H1 (cell line): ENCODE measurements at regions not wholly inside any gene's neighbourhood (a gene's known extent, or its start where the extent isn't known, plus 50 kb on each side); places are given as distances from the start of the nearest gene placed in this dataset.

Experiments
- CTCF ChIA-PET: fragments of 300-600 bp; sonication (Branson Sonifier 250); formaldehyde crosslinking; loops from one replicate; lab custom pipeline; 2021; ENCODE audit not compliant: partially characterized antibody; lab: Charles Lee
- POLR2A ChIA-PET: fragments of 300-600 bp; sonication (Branson Sonifier 250); formaldehyde crosslinking; loops from one replicate; lab custom pipeline; 2021; ENCODE audit warnings: inconsistent platforms; ENCODE audit not compliant: partially characterized antibody; lab: Charles Lee
- DNase-seq, 2 experiments: peaks; one replicate each; pipeline versions ENCODE4 v3.0.0 to v3.0.0-alpha.2; 2010 to 2022; ENCODE audit warnings: low spot score in 2 of 2, low read depth in 1 of 2, mixed read lengths in 1 of 2
- FAIRE-seq: peaks from 2 replicates; lab custom pipeline; 2011; peaks lifted over from hg19 to GRCh38; lab: Jason Lieb, UNC
- H2AFZ ChIP-seq: 2 replicates; pipeline ENCODE4 v1.8.1; 2012; ENCODE audit warnings: low read length, inconsistent platforms
- H2AK5ac ChIP-seq: 2 replicates; pipeline ENCODE4 v1.6.1; 2013; ENCODE audit warnings: low read depth, low read length
- H2BK120ac ChIP-seq: replicated peaks from 2 replicates; pipeline ENCODE3; 2013; ENCODE audit warnings: low read depth, low read length, inconsistent platforms
- H2BK12ac ChIP-seq: 2 replicates; pipeline ENCODE4 v1.6.1; 2013; ENCODE audit warnings: low read depth, low read length
- H2BK15ac ChIP-seq: 2 replicates; pipeline ENCODE4 v1.6.1; 2013; ENCODE audit warnings: low read length
- H2BK20ac ChIP-seq: 2 replicates; pipeline ENCODE4 v1.6.1; 2013; ENCODE audit warnings: low read length
- H2BK5ac ChIP-seq: 2 replicates; pipeline ENCODE4 v1.6.1; 2013; ENCODE audit warnings: low read depth, low read length
- H3K14ac ChIP-seq: 2 replicates; pipeline ENCODE4 v1.6.1; 2013; ENCODE audit warnings: inconsistent platforms; ENCODE audit not compliant: insufficient read length
- H3K18ac ChIP-seq: 2 replicates; pipeline ENCODE4 v1.6.1; 2013; ENCODE audit warnings: low read length; ENCODE audit errors: extremely low read depth
- H3K23ac ChIP-seq: 2 replicates; pipeline ENCODE4 v1.6.1; 2013; ENCODE audit warnings: inconsistent platforms; ENCODE audit not compliant: insufficient read length
- H3K23me2 ChIP-seq: 2 replicates; pipeline ENCODE4 v1.6.1; 2013; ENCODE audit warnings: low read depth, low read length
- H3K27ac ChIP-seq: 2 replicates; pipeline ENCODE4 v1.6.1; 2011; ENCODE audit warnings: low read depth, low read length, inconsistent platforms
- H3K27me3 ChIP-seq, 4 experiments: replicated peaks in 1 of 4; 1 replicate in 1 of 4; 2 replicates in 3 of 4; pipeline versions ENCODE4 v1.6.1 to v1.8.1; 2011 to 2013; ENCODE audit warnings: low read length in 3 of 4, mild to moderate bottlenecking in 3 of 4, inconsistent platforms in 2 of 4, mixed read lengths in 2 of 4, moderate library complexity in 1 of 4; ENCODE audit not compliant: control insufficient read depth in 3 of 4, insufficient read depth in 3 of 4; ENCODE audit errors: extremely low read depth in 1 of 4
- H3K36me3 ChIP-seq, 4 experiments: 2 replicates each; pipeline versions ENCODE4 v1.6.1 to v1.8.1; 2011 to 2013; ENCODE audit warnings: mild to moderate bottlenecking in 4 of 4, low read length in 3 of 4, moderate library complexity in 2 of 4, control low read depth in 1 of 4, inconsistent platforms in 1 of 4; ENCODE audit not compliant: insufficient read depth in 4 of 4, control insufficient read depth in 2 of 4
- H3K4ac ChIP-seq: replicated peaks from 2 replicates; pipeline ENCODE3; 2013; ENCODE audit warnings: low read length, low read depth, mixed read lengths, inconsistent platforms; ENCODE audit not compliant: insufficient read length
- H3K4me1 ChIP-seq, 4 experiments: replicated peaks in 1 of 4; 1 replicate in 1 of 4; 2 replicates in 3 of 4; pipeline versions ENCODE4 v1.6.1 to v1.8.1; 2011 to 2013; ENCODE audit warnings: low read length in 3 of 4, inconsistent platforms in 2 of 4, mixed read lengths in 1 of 4; ENCODE audit not compliant: insufficient read depth in 4 of 4, control insufficient read depth in 3 of 4
- H3K4me2 ChIP-seq, 2 experiments: 2 replicates each; pipeline versions ENCODE4 v1.6.1 to v1.8.1; 2011 to 2013; ENCODE audit warnings: low read depth in 2 of 2, low read length in 2 of 2, control low read depth in 1 of 2, inconsistent platforms in 1 of 2, mild to moderate bottlenecking in 1 of 2; ENCODE audit not compliant: insufficient read depth in 1 of 2
- H3K4me3 ChIP-seq, 4 experiments: fragments of 200-600, 300-600 bp in 1 of 4; sonication (generic), shearing (Covaris generic), sonication (Bioruptor Twin) in 1 of 4; 2 replicates each; pipeline versions ENCODE4 v1.5.1 to v1.8.1; 2011 to 2016; ENCODE audit warnings: low read length in 4 of 4, low read depth in 3 of 4, control low read depth in 2 of 4, inconsistent platforms in 2 of 4, mild to moderate bottlenecking in 2 of 4, mixed read lengths in 1 of 4, moderate library complexity in 1 of 4; ENCODE audit not compliant: insufficient read depth in 2 of 4; ENCODE audit errors: extremely low read depth in 1 of 4
- H3K56ac ChIP-seq: replicated peaks from 2 replicates; pipeline ENCODE3; 2013; ENCODE audit warnings: low read depth, mild to moderate bottlenecking, mixed read lengths, low read length, inconsistent platforms; ENCODE audit not compliant: insufficient read length
- H3K79me1 ChIP-seq: 2 replicates; pipeline ENCODE4 v1.6.1; 2013; ENCODE audit warnings: low read depth, low read length, control low read depth
- H3K79me2 ChIP-seq, 2 experiments: 2 replicates each; pipeline versions ENCODE4 v1.6.1 to v1.8.1; 2012 to 2013; ENCODE audit warnings: low read length in 2 of 2, mild to moderate bottlenecking in 2 of 2, inconsistent platforms in 1 of 2; ENCODE audit not compliant: insufficient read depth in 2 of 2, control insufficient read depth in 1 of 2
- H3K9ac ChIP-seq, 4 experiments: replicated peaks in 1 of 4; 1 replicate in 1 of 4; 2 replicates in 3 of 4; pipeline versions ENCODE4 v1.6.1 to v1.8.1; 2011 to 2013; ENCODE audit warnings: low read depth in 3 of 4, low read length in 3 of 4, control low read depth in 2 of 4, mild to moderate bottlenecking in 2 of 4, moderate library complexity in 2 of 4, inconsistent platforms in 1 of 4; ENCODE audit errors: extremely low read depth in 1 of 4
- H3K9me3 ChIP-seq, 2 experiments: 2 replicates each; pipeline versions ENCODE4 v1.6.1 to v1.8.1; 2012 to 2013; ENCODE audit warnings: mild to moderate bottlenecking in 2 of 2, moderate library complexity in 2 of 2, control low read depth in 1 of 2, inconsistent platforms in 1 of 2, low read depth in 1 of 2, low read length in 1 of 2, mixed read lengths in 1 of 2; ENCODE audit not compliant: insufficient read depth in 2 of 2
- H4K20me1 ChIP-seq, 2 experiments: replicated peaks in 1 of 2; 2 replicates each; pipeline versions ENCODE3 to v1.8.1; 2011 to 2013; ENCODE audit warnings: inconsistent platforms in 2 of 2, low read length in 2 of 2, mild to moderate bottlenecking in 1 of 2; ENCODE audit not compliant: insufficient read depth in 2 of 2, control insufficient read depth in 1 of 2
- H4K5ac ChIP-seq: 2 replicates; pipeline ENCODE4 v1.6.1; 2013; ENCODE audit warnings: low read length, low read depth, mixed read lengths, inconsistent platforms; ENCODE audit not compliant: insufficient read length
- H4K8ac ChIP-seq: 2 replicates; pipeline ENCODE4 v1.8.0; 2013; ENCODE audit warnings: mild to moderate bottlenecking, moderate library complexity, low read length, inconsistent platforms; ENCODE audit not compliant: insufficient read depth; ENCODE audit errors: extremely low read depth
- H4K91ac ChIP-seq: replicated peaks from 2 replicates; pipeline ENCODE3; 2013; ENCODE audit warnings: low read length, mixed read lengths, inconsistent platforms; ENCODE audit not compliant: insufficient read length
- ASH2L ChIP-seq: fragments of 200-600, 300-600 bp; sonication (generic); IDR thresholded peaks from one replicate; pipeline ENCODE4 v1.7.1; 2017; ENCODE audit warnings: low read length
- BCL11A ChIP-seq, 2 experiments: IDR thresholded peaks; one replicate each; pipeline ENCODE4 v1.6.1; 2011; ENCODE audit warnings: low read depth in 2 of 2, low read length in 2 of 2, mild to moderate bottlenecking in 2 of 2
- CEBPB ChIP-seq: IDR thresholded peaks from 2 replicates; pipeline ENCODE4 v1.6.1; 2012; ENCODE audit warnings: low read depth, low read length
- NANOG ChIP-seq: IDR thresholded peaks from 2 replicates; pipeline ENCODE4 v1.6.1; 2011; ENCODE audit warnings: low read length, low read depth, mild to moderate bottlenecking, inconsistent platforms; ENCODE audit not compliant: insufficient read depth, poor library complexity, severe bottlenecking
- WGBS, 2 experiments: shearing (Covaris generic) in 1 of 2; methylation state at CpG; one replicate each; pipeline versions ENCODE4 v1.1.6 to v1.1.7; 2013 to 2015; ENCODE audit warnings: low lambda C conversion rate in 2 of 2, mixed read lengths in 2 of 2, inconsistent platforms in 1 of 2, low coverage in 1 of 2, missing lambda C conversion rate in 1 of 2; ENCODE audit not compliant: insufficient replicate concordance in 2 of 2, insufficient coverage in 1 of 2, insufficient read length in 1 of 2; ENCODE audit errors: extremely low coverage in 1 of 2, missing lambda C conversion rate in 1 of 2; 5-methylcytosine and 5-hydroxymethylcytosine counted together

DNA sequence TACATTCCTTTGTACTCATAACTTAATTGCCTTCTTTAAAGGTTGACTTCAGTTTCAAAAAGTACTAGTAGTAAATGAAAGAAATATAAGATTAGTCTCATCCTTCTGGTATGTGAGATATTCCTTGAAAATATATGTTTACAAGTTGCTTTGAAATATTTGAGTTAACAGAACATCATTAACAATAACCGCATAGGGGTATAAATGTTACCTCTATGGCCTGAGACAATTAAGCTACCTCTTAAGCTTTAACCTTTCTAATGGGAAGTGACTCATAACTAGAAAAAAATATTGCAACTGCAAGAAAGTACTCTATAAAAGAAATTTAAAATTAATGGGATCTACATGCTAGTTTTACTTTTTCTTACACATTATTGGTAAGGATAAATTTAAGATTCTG lies 399.0 kb downstream of the CDH10 start (continued):
- TF ChIP-seq BCL11A (IDR thresholded peaks at IDR 0.05; ENCODE audit: low read depth in 2 of 2, low read length in 2 of 2) = no peak

DNA sequence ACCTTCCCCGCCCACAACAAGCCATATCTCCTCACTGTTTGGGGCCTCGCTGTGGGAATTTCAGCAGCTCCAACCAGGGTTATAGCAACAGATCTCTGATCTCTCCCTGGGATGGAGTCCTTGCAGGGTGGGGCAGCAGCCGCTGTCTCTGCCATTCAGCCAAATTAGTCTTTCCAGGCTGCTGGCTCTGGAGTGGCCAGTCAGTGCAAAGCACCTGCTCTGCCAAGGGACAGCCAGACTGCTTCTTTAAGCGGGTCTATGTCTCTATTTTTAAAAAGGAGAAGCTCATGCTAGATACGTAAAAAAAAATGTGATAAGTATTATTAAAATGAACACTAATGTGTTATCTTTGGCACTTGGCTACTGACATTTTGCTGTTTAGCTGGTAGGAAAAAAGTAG lies 380.2 kb downstream of the CDH10 start:
- Histone ChIP-seq H2BK120ac (no peak overlapping the region), H2AFZ (no peak overlapping the region), H3K4me3 (no peak overlapping the region), H3K4ac (no peak overlapping the region), H3K9ac (no peak overlapping the region), H3K56ac (no peak overlapping the region), H4K20me1 (no peaks in the 10 kb centered on the region), H3K23ac (no peak overlapping the region), H3K9me3 (no peaks in the 10 kb centered on the region), H2BK5ac (no peak overlapping the region), H3K36me3 (no peaks in the 10 kb centered on the region), H4K8ac (no peak overlapping the region), H2BK20ac (no peak overlapping the region), H2BK15ac (no peak overlapping the region), H3K27ac (no peak overlapping the region), H3K4me1 (no peaks in the 10 kb centered on the region), H2AK5ac (no peak overlapping the region), H3K23me2 (no peaks in the 10 kb centered on the region), H3K79me2 (no peaks in the 10 kb centered on the region), H2BK12ac (no peak overlapping the region), H4K5ac (no peak overlapping the region), H3K14ac (no peak overlapping the region), H3K4me2 (no peak overlapping the region), H3K79me1 (no peaks in the 10 kb centered on the region), H3K27me3 (no peaks in the 10 kb centered on the region), H3K18ac (no peak overlapping the region), H4K91ac (no peak overlapping the region)
- no peak for FAIRE-seq
- ChIA-PET CTCF (interaction anchor here (0.7 kb wide), 1 partner anchor 166 kb away, joined by 3 read pairs; no protein-coding TSS in a partner anchor), POLR2A (no interaction called here)
- no peak for DNase-seq
- WGBS, 2 experiments = 87% methylated on average over 5 of the region's 5 CpGs; no CpG with 5 or more reads in 1 of the 2 experiments
- no peak for TF ChIP-seq NANOG
- TF ChIP-seq ASH2L = no peak
- no peak for TF ChIP-seq CEBPB
